Gastroesophageal sphincter (tissue), 4 donors: ENCODE measurements at regions not wholly inside any gene's neighbourhood (a gene's known extent, or its start where the extent isn't known, plus 50 kb on each side); places are given as distances from the start of the nearest gene placed in this dataset.

Experiments used
- ATAC-seq: fragments of 150-250 bp; one replicate; pipeline ENCODE4 v1.9.1; 2016; ENCODE audit warnings: mild to moderate bottlenecking, moderate library complexity
- H3K27ac ChIP-seq, 4 donors: fragments of 200-600 bp; sonication (generic) in 3 of 4; 1 replicate in 3 of 4; 2 replicates in 1 of 4; pipeline ENCODE4 v1.5.1; 2016 to 2019
- H3K27me3 ChIP-seq: fragments of 200-600 bp; sonication (generic); one replicate; pipeline ENCODE4 v1.5.1; 2019
- H3K36me3 ChIP-seq, 2 donors: fragments of 200-600 bp; sonication (generic); one replicate each; pipeline ENCODE4 v1.5.1; 2019; ENCODE audit warnings: control low read depth in 1 of 2
- H3K4me1 ChIP-seq, 3 donors: fragments of 200-600 bp; sonication (generic); 1 replicate in 2 of 3; 2 replicates in 1 of 3; pipeline ENCODE4 v1.5.1; 2016 to 2019; ENCODE audit warnings: control low read depth in 2 of 3
- H3K4me3 ChIP-seq, 2 donors: fragments of 200-600 bp; sonication (generic); one replicate each; pipeline ENCODE4 v1.5.1; 2019; ENCODE audit warnings: mild to moderate bottlenecking in 1 of 2, moderate library complexity in 1 of 2
- H3K9me3 ChIP-seq, 3 donors: fragments of 200-600 bp; sonication (generic); one replicate each; pipeline ENCODE4 v1.5.1; 2017 to 2019; ENCODE audit warnings: control low read depth in 2 of 3
- CTCF ChIP-seq, 4 experiments: fragments of 200-600 bp in 2 of 4; fragments of 450-650 bp in 2 of 4; sonication (generic) in 1 of 4; IDR thresholded peaks; one replicate each; pipeline ENCODE4 v1.5.1; 2017 to 2019; ENCODE audit warnings: antibody characterized with exemption in 4 of 4, mild to moderate bottlenecking in 2 of 4, moderate library complexity in 2 of 4
- EP300 ChIP-seq: sonication (generic); formaldehyde crosslinking; IDR thresholded peaks from one replicate; pipeline ENCODE4 v1.6.1; 2017; ENCODE audit warnings: antibody characterized with exemption, mild to moderate bottlenecking
- POLR2A ChIP-seq, 2 donors: fragments of 450-650 bp; IDR thresholded peaks; one replicate each; pipeline ENCODE4 v1.6.1; 2017; ENCODE audit warnings: antibody characterized with exemption in 2 of 2, mild to moderate bottlenecking in 2 of 2, moderate library complexity in 1 of 2
- POLR2AphosphoS5 ChIP-seq: sonication (generic); formaldehyde crosslinking; IDR thresholded peaks from one replicate; pipeline ENCODE4 v1.6.1; 2017; ENCODE audit warnings: antibody characterized with exemption
- WGBS, 2 donors: methylation state at CpG; one replicate each; pipeline ENCODE4 v1.1.5; 2018; ENCODE audit warnings: low coverage in 1 of 2; 5-methylcytosine and 5-hydroxymethylcytosine counted together

- no peak for TF ChIP-seq EP300
- no peak for TF ChIP-seq POLR2A (IDR thresholded peaks at IDR 0.05)
- TF ChIP-seq POLR2AphosphoS5: no peak
- TF ChIP-seq CTCF (IDR thresholded peaks at IDR 0.05): no peak
- H3K9me3 ChIP-seq: no peaks in the 10 kb centered on the region
These were observed 136.4 kb downstream of the PHLDA1 start for GRCh38 chr12:75894965-75895754.

GRCh38 chr12:75893765-75894164, 137.8 kb downstream of the PHLDA1 start:
- no peaks in the 10 kb centered on the region for H3K9me3 ChIP-seq
- H3K4me1 ChIP-seq: no peaks in the 10 kb centered on the region
- H3K27ac ChIP-seq: no peak overlapping the region
- no peak overlapping the region for H3K4me3 ChIP-seq
- H3K27me3 ChIP-seq: no peaks in the 10 kb centered on the region
- no peaks in the 10 kb centered on the region for H3K36me3 ChIP-seq
- 90 to 95% methylated on average over 3 of the region's 3 CpGs for WGBS, 2 donors
- TF ChIP-seq CTCF (IDR thresholded peaks at IDR 0.05) (no peak), POLR2A (IDR thresholded peaks at IDR 0.05) (no peak), POLR2AphosphoS5 (no peak), EP300 (no peak)
- ATAC-seq: no peak

More at GRCh38 chr12:75894965-75895754, 136.4 kb downstream of the PHLDA1 start:
- H3K36me3 ChIP-seq: no peaks in the 10 kb centered on the region
- H3K4me3 ChIP-seq: no peak overlapping the region
- 91 to 100% methylated on average over 4 of the region's 4 CpGs for whole genome bisulfite sequencing, 2 donors
- no peaks in the 10 kb centered on the region for H3K27me3 ChIP-seq
- no peak overlapping the region for H3K27ac ChIP-seq
- ATAC-seq: no peak
- H3K4me1 ChIP-seq: no peaks in the 10 kb centered on the region

- 85 to 89% methylated on average over 4 to 5 of the region's 5 CpGs for WGBS, 2 donors
- Histone ChIP-seq H3K4me3 (no peak overlapping the region), H3K27ac (no peak overlapping the region), H3K4me1 (no peaks in the 10 kb centered on the region), H3K27me3 (no peaks in the 10 kb centered on the region), H3K9me3 (no peaks in the 10 kb centered on the region), H3K36me3 (no peaks in the 10 kb centered on the region)
- no peak for ATAC-seq
- TF ChIP-seq CTCF (IDR thresholded peaks at IDR 0.05) (no peak), EP300 (no peak), POLR2AphosphoS5 (no peak), POLR2A (IDR thresholded peaks at IDR 0.05) (no peak)
These were observed 138.7 kb downstream of the PHLDA1 start for GRCh38 chr12:75892731-75893408.

GRCh38 chr12:75891072-75891471, 140.5 kb downstream of the PHLDA1 start:
- H3K27ac ChIP-seq: no peak overlapping the region
- TF ChIP-seq CTCF (IDR thresholded peaks at IDR 0.05): no peak
- TF ChIP-seq EP300: no peak
- no peak for TF ChIP-seq POLR2AphosphoS5
- no peak for TF ChIP-seq POLR2A (IDR thresholded peaks at IDR 0.05)
- H3K9me3 ChIP-seq: no peaks in the 10 kb centered on the region
- ATAC-seq: no peak
- no peaks in the 10 kb centered on the region for H3K4me1 ChIP-seq
- 85 to 93% methylated on average over 2 to 3 of the region's 3 CpGs for WGBS, 2 donors
- H3K36me3 ChIP-seq: no peaks in the 10 kb centered on the region
- H3K4me3 ChIP-seq: no peak overlapping the region
- no peaks in the 10 kb centered on the region for H3K27me3 ChIP-seq

GRCh38 chr12:75890660-75891059, 140.9 kb downstream of the PHLDA1 start:
- WGBS, 2 donors: 94% methylated on average over 2 of the region's 2 CpGs; no CpG with 5 or more reads in 1 of the 2 donors
- Histone ChIP-seq H3K27ac (no peak overlapping the region), H3K27me3 (no peaks in the 10 kb centered on the region), H3K36me3 (no peaks in the 10 kb centered on the region), H3K4me1 (no peaks in the 10 kb centered on the region), H3K4me3 (no peak overlapping the region), H3K9me3 (no peaks in the 10 kb centered on the region)
- no peak for ATAC-seq
- TF ChIP-seq POLR2A (IDR thresholded peaks at IDR 0.05) (no peak), CTCF (IDR thresholded peaks at IDR 0.05) (no peak), POLR2AphosphoS5 (no peak), EP300 (no peak)
